HS-27A (cell line): ENCODE measurements at regions not wholly inside any gene's neighbourhood (a gene's known extent, or its start where the extent isn't known, plus 50 kb on each side); places are given as distances from the start of the nearest gene placed in this dataset.

Experiments
- DNase-seq: peaks from one replicate; pipeline ENCODE4 v3.0.0-alpha.2; 2012; ENCODE audit warnings: low read depth, missing footprints

- DNase-seq = no peak
These were observed 507.1 kb downstream of the PLPP3 start for GRCh38 chr1:56072310-56072709.

- no peak for DNase-seq
These were observed 508.0 kb downstream of the PLPP3 start for GRCh38 chr1:56071351-56071750.

GRCh38 chr1:56070601-56071000 lies 508.8 kb downstream of the PLPP3 start:
- DNase-seq = no peak

- no peak for DNase-seq
These were observed 509.5 kb downstream of the PLPP3 start for GRCh38 chr1:56069824-56070223.

GRCh38 chr1:56068908-56069307 lies 510.5 kb downstream of the PLPP3 start:
- peak; percentile 48 for DNase-seq

GRCh38 chr1:56068210-56068609 lies 511.2 kb downstream of the PLPP3 start:
- no peak for DNase-seq

- DNase-seq = no peak
These were observed 513.6 kb downstream of the PLPP3 start for GRCh38 chr1:56065729-56066128.

- peak; percentile 65 for DNase-seq
These were observed 514.7 kb downstream of the PLPP3 start for GRCh38 chr1:56064705-56065104.

- DNase-seq = no peak
These were observed 515.9 kb downstream of the PLPP3 start for GRCh38 chr1:56063461-56063860.

- no peak for DNase-seq
These were observed 516.7 kb downstream of the PLPP3 start for GRCh38 chr1:56062625-56063024.

- DNase-seq = no peak
These were observed 517.5 kb downstream of the PLPP3 start for GRCh38 chr1:56061824-56062223.

- no peak for DNase-seq
These were observed 518.5 kb downstream of the PLPP3 start for GRCh38 chr1:56060906-56061305.

- no peak for DNase-seq
These were observed 521.6 kb downstream of the PLPP3 start for GRCh38 chr1:56057466-56058405.

- DNase-seq = no peak
These were observed 522.7 kb downstream of the PLPP3 start for GRCh38 chr1:56056438-56057287.

- no peak for DNase-seq
These were observed 524.4 kb downstream of the PLPP3 start for GRCh38 chr1:56054959-56055358.

GRCh38 chr1:56052041-56052440 lies 527.3 kb downstream of the PLPP3 start:
- DNase-seq = no peak

- no peak for DNase-seq
These were observed 528.5 kb downstream of the PLPP3 start for GRCh38 chr1:56050911-56051310.

GRCh38 chr1:56045477-56045876 lies 533.9 kb downstream of the PLPP3 start:
- no peak for DNase-seq

- no peak for DNase-seq
These were observed 534.3 kb downstream of the PLPP3 start for GRCh38 chr1:56045062-56045461.

- no peak for DNase-seq
These were observed 542.9 kb downstream of the PLPP3 start for GRCh38 chr1:56036479-56036878.

GRCh38 chr1:56034847-56035481 lies 544.4 kb downstream of the PLPP3 start:
- no peak for DNase-seq

GRCh38 chr1:56034222-56034621 lies 545.1 kb downstream of the PLPP3 start:
- no peak for DNase-seq
